IMR-90 (cell line): ENCODE measurements at regions not wholly inside any gene's neighbourhood (a gene's known extent, or its start where the extent isn't known, plus 50 kb on each side); places are given as distances from the start of the nearest gene placed in this dataset.

Experiments used
- ATAC-seq: fragments of 200-7000 bp; cut with Tn5 transposase; 2 replicates; pipeline ENCODE4 v1.9.1; 2020; ENCODE audit warnings: low read depth, mild to moderate bottlenecking, moderate library complexity
- BruUV-seq: library from RNA; stranded (reverse); fragments of 400-500 nt; replicated peaks from 2 replicates; lab custom pipeline; 2021; lab: Mats Ljungman, UMichigan
- CTCF ChIA-PET: fragments of 300-600 bp; formaldehyde crosslinking; extraction: SDS; loops from one replicate; lab custom pipeline; 2021; ENCODE audit warnings: antibody characterized with exemption; lab: Yijun Ruan, JAX
- POLR2A ChIA-PET: fragments of 300-600 bp; sonication (Branson Sonifier 250); formaldehyde crosslinking; loops from one replicate; lab custom pipeline; 2022; ENCODE audit warnings: antibody characterized with exemption; ENCODE audit not compliant: unreplicated experiment; lab: Charles Lee
- DNase-seq: peaks from one replicate; pipeline ENCODE4 v3.0.0; 2013
- H2AFZ ChIP-seq: replicated peaks from 2 replicates; pipeline ENCODE3; 2013; ENCODE audit warnings: low read length, mild to moderate bottlenecking; ENCODE audit not compliant: poor library complexity
- H2AK5ac ChIP-seq: 2 replicates; pipeline ENCODE4 v1.6.1; 2013; ENCODE audit warnings: low read depth, low read length, inconsistent platforms
- H2AK9ac ChIP-seq: replicated peaks from 2 replicates; pipeline ENCODE3; 2013; ENCODE audit warnings: mild to moderate bottlenecking, low read depth, low read length, moderate library complexity; ENCODE audit not compliant: poor library complexity
- H2BK120ac ChIP-seq: 2 replicates; pipeline ENCODE4 v1.6.1; 2013; ENCODE audit warnings: low read depth, low read length, inconsistent platforms
- H2BK15ac ChIP-seq: 3 replicates; pipeline ENCODE4 v1.6.1; 2013; ENCODE audit warnings: low read depth, low read length, inconsistent platforms
- H2BK20ac ChIP-seq: 2 replicates; pipeline ENCODE4 v1.6.1; 2013; ENCODE audit warnings: low read depth, mild to moderate bottlenecking, inconsistent platforms, low read length, moderate library complexity
- H2BK5ac ChIP-seq: 2 replicates; pipeline ENCODE4 v1.6.1; 2013; ENCODE audit warnings: mild to moderate bottlenecking, low read depth, low read length, inconsistent platforms; ENCODE audit not compliant: poor library complexity, severe bottlenecking
- H3K14ac ChIP-seq: replicated peaks from 2 replicates; pipeline ENCODE4 v1.6.1; 2013; ENCODE audit warnings: low read depth, low read length, inconsistent platforms
- H3K18ac ChIP-seq: 2 replicates; pipeline ENCODE4 v1.6.1; 2013; ENCODE audit warnings: low read depth, low read length, control low read depth
- H3K23ac ChIP-seq: 2 replicates; pipeline ENCODE4 v1.6.1; 2013; ENCODE audit warnings: low read depth, low read length, inconsistent platforms
- H3K27ac ChIP-seq: 2 replicates; pipeline ENCODE4 v1.5.1; 2013; ENCODE audit warnings: mild to moderate bottlenecking, control low read depth, low read length; ENCODE audit not compliant: insufficient read depth
- H3K27me3 ChIP-seq: 2 replicates; pipeline ENCODE4 v1.6.1; 2013; ENCODE audit warnings: low read length; ENCODE audit not compliant: control insufficient read depth, insufficient read depth
- H3K36me3 ChIP-seq: 2 replicates; pipeline ENCODE4 v1.6.1; 2013; ENCODE audit warnings: low read length, mixed read lengths; ENCODE audit not compliant: control insufficient read depth, insufficient read depth
- H3K4ac ChIP-seq: 2 replicates; pipeline ENCODE4 v1.6.1; 2013; ENCODE audit warnings: low read depth, low read length, inconsistent platforms
- H3K4me1 ChIP-seq: 2 replicates; pipeline ENCODE4 v1.6.1; 2013; ENCODE audit warnings: low read length, mixed read lengths; ENCODE audit not compliant: control insufficient read depth, insufficient read depth
- H3K4me2 ChIP-seq: 2 replicates; pipeline ENCODE4 v1.6.1; 2013; ENCODE audit warnings: low read depth, mild to moderate bottlenecking, control low read depth, low read length, moderate library complexity
- H3K4me3 ChIP-seq: 2 replicates; pipeline ENCODE4 v1.5.1; 2013; ENCODE audit warnings: low read depth, mild to moderate bottlenecking, control low read depth, low read length, moderate library complexity; ENCODE audit not compliant: insufficient read depth
- H3K56ac ChIP-seq: 2 replicates; pipeline ENCODE4 v1.6.1; 2013; ENCODE audit warnings: low read length, inconsistent platforms; ENCODE audit not compliant: insufficient read depth; ENCODE audit errors: extremely low read depth
- H3K79me1 ChIP-seq, 2 experiments: 2 replicates each; pipeline ENCODE4 v1.6.1; 2013; ENCODE audit warnings: low read length in 2 of 2, inconsistent platforms in 1 of 2, low read depth in 1 of 2
- H3K9ac ChIP-seq: 2 replicates; pipeline ENCODE4 v1.6.1; 2013; ENCODE audit warnings: low read depth, low read length, control low read depth
- H3K9me1 ChIP-seq: 2 replicates; pipeline ENCODE4 v1.6.1; 2013; ENCODE audit warnings: low read length, inconsistent platforms; ENCODE audit not compliant: insufficient read depth
- H3K9me3 ChIP-seq: 2 replicates; pipeline ENCODE4 v1.6.1; 2013; ENCODE audit warnings: low read length; ENCODE audit not compliant: control insufficient read depth, insufficient read depth
- H4K20me1 ChIP-seq: 2 replicates; pipeline ENCODE4 v1.6.1; 2013; ENCODE audit warnings: low read length, inconsistent platforms; ENCODE audit not compliant: insufficient read depth
- H4K5ac ChIP-seq: 2 replicates; pipeline ENCODE4 v1.6.1; 2013; ENCODE audit warnings: mild to moderate bottlenecking, low read depth, low read length, control low read depth
- H4K8ac ChIP-seq, 2 experiments: 2 replicates each; pipeline ENCODE4 v1.6.1; 2013; ENCODE audit warnings: low read depth in 2 of 2, low read length in 2 of 2, control low read depth in 1 of 2, inconsistent platforms in 1 of 2
- H4K91ac ChIP-seq: 2 replicates; pipeline ENCODE4 v1.6.1; 2013; ENCODE audit warnings: low read depth, low read length, inconsistent platforms; ENCODE audit not compliant: insufficient read depth
- MXI1 ChIP-seq: IDR thresholded peaks from 2 replicates; pipeline ENCODE4 v1.6.1; 2012; ENCODE audit warnings: low read depth, mild to moderate bottlenecking, low read length, moderate library complexity, borderline replicate concordance
- NFE2L2 ChIP-seq: fragments of 150-350 bp; IDR thresholded peaks from 2 replicates; pipeline ENCODE4 v1.6.1; 2016; ENCODE audit warnings: low read depth, mild to moderate bottlenecking, low read length
- POLR2A ChIP-seq: IDR thresholded peaks from 2 replicates; pipeline ENCODE4 v1.6.1; 2012; ENCODE audit warnings: mild to moderate bottlenecking, low read depth, low read length
- USF2 ChIP-seq: fragments of 150-350 bp; IDR thresholded peaks from 2 replicates; pipeline ENCODE4 v1.6.1; 2017; ENCODE audit warnings: mild to moderate bottlenecking, antibody characterized with exemption, low read length, low read depth
- WGBS, 2 experiments: methylation state at CpG; one replicate each; pipeline versions ENCODE4 v1.1.5 to v1.1.7; 2013; ENCODE audit warnings: missing lambda C conversion rate in 2 of 2; ENCODE audit not compliant: insufficient read length in 1 of 2; ENCODE audit errors: extremely low coverage in 2 of 2; 5-methylcytosine and 5-hydroxymethylcytosine counted together
- dilution Hi-C: fragments of 300-500 bp; cut with HindIII; formaldehyde crosslinking; loops from one replicate; pipeline ENCODE4 v1.14.3; 2018; ENCODE audit warnings: low sequenced_read_pairs; ENCODE audit not compliant: unreplicated experiment
- in situ Hi-C: fragments of 300-500 bp; cut with MboI; formaldehyde crosslinking; loops from 3 replicates; pipeline ENCODE4 v1.14.3; 2019; ENCODE audit warnings: low sequenced_read_pairs, inconsistent platforms, mixed read lengths
- intact Hi-C: fragments of 100-400 bp; cut with micrococcal nuclease; formaldehyde crosslinking; loops from 2 replicates; pipeline ENCODE4 v1.10.0; 2022

DNA sequence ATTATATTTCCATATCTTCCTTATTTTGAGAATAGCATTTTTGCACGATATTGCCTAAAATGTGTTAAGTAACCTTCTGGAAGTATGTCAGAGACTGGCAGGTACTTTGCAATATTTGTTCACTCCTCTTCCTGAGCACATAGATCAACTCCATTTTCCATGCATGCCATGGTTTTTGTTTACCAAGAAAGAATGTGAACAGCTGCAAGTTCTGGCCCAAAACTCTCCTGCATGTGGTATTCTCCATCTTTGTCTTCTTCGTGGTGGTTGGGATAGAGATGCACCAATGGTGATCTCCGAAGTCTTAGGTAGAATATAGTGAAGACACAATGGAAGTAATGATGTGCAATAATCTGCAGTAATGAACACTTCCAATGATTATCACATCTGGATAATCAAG lies 2241.0 kb upstream of the RAG2 start:
- H2AK9ac ChIP-seq = no peak overlapping the region
- H3K9me1 ChIP-seq = no peaks in the 10 kb centered on the region
- H2BK15ac ChIP-seq = no peak overlapping the region
- H4K91ac ChIP-seq = no peak overlapping the region
- peaks cover 3% of the 10 kb centered on the region; the same call in 1 of the 2 replicates for H3K9me3 ChIP-seq
- dilution Hi-C loops = no loop called here
- no peaks in the 10 kb centered on the region for H3K79me1 ChIP-seq
- H4K5ac ChIP-seq = no peak overlapping the region
- no peak overlapping the region for H4K8ac ChIP-seq
- no peak overlapping the region for H2AFZ ChIP-seq
- H3K56ac ChIP-seq = no peak overlapping the region
- H3K4me3 ChIP-seq = no peak overlapping the region
- H3K36me3 ChIP-seq = no peaks in the 10 kb centered on the region
- no peak overlapping the region for H2BK120ac ChIP-seq
- H4K20me1 ChIP-seq = no peaks in the 10 kb centered on the region
- POLR2A ChIA-PET = no interaction called here
- H3K9ac ChIP-seq = no peak overlapping the region
- in situ Hi-C loops = no loop called here
- no peak overlapping the region for H2BK5ac ChIP-seq
- no CpG with 5 or more reads among the region's 3 CpGs for WGBS, 2 experiments
- H3K14ac ChIP-seq = no peak overlapping the region
- no peak overlapping the region for H2AK5ac ChIP-seq
- no peaks in the 10 kb centered on the region for H3K27me3 ChIP-seq
- no peak overlapping the region for H3K27ac ChIP-seq
- TF ChIP-seq MXI1 = no peak
- TF ChIP-seq NFE2L2 = no peak
- TF ChIP-seq POLR2A = no peak
- no peak for TF ChIP-seq USF2
- CTCF ChIA-PET = no interaction called here
- no peak for DNase-seq
- no TSS peak for BruUV-seq
- H3K4me2 ChIP-seq = no peak overlapping the region
- no peak overlapping the region for H3K23ac ChIP-seq
- H3K18ac ChIP-seq = no peak overlapping the region
- H3K4me1 ChIP-seq = no peaks in the 10 kb centered on the region
- H3K4ac ChIP-seq = no peak overlapping the region
- H2BK20ac ChIP-seq = no peak overlapping the region
- intact Hi-C loops = no loop called here
- no peak for ATAC-seq
